HT1080 (cell line): ENCODE measurements at regions not wholly inside any gene's neighbourhood (a gene's known extent, or its start where the extent isn't known, plus 50 kb on each side); places are given as distances from the start of the nearest gene placed in this dataset.
"Not testable (repeated sequence)": the region's sequence is repeated elsewhere in the genome, so short reads cannot be mapped to it uniquely, and the experiment has no call there.

ENCODE experiments used
- DNase-seq: peaks from one replicate; pipeline ENCODE4 v3.0.0-alpha.2; 2015; ENCODE audit warnings: low read depth

DNA sequence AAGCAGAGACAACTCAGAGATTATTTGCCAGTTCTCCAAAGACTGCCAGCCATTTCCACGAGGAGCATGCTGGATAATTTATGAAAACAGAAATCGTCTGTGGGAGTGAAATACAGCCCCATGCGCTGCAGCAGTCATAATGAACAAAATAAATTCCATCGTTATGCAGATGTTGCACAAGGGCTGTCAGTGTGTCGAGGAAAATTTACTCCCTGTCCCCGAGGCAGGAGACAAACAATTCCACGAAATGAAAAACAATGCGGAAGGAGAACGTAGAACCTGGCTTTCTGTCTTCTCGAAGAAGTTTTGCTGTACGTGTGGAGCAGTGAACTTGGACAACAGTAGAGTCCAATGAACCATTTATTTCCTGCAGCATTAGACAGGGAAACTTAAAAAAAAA lies 399.4 kb downstream of the CD83 start:
- no peak for DNase-seq

- no peak for DNase-seq
Observed at GRCh38 chr6:14517516-14518105, 400.0 kb downstream of the CD83 start.

- DNase-seq: no peak
Observed at GRCh38 chr6:14518515-14519217, 401.1 kb downstream of the CD83 start.

- peak; percentile 49 for DNase-seq
Observed at GRCh38 chr6:14520029-14520428, 402.5 kb downstream of the CD83 start.

DNA sequence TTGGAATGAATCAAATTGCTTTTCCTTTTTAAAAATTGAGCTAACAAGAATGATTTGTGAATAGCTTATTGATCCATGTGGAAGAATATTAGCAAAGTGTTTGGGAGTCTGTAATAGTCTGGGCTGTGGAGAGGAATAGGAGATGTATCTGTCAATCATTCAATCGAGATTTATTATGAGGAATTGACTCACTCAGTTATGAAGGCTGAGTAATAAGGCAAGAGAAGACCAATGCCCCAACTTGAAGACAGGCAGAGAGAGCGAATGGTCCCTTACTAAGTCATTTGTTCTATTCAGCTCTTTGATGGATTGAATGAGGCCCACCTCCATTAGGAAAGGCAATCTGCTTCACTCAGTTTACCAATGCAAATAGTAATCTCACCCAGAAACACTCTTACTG lies 403.0 kb downstream of the CD83 start:
- DNase-seq: no peak

DNA sequence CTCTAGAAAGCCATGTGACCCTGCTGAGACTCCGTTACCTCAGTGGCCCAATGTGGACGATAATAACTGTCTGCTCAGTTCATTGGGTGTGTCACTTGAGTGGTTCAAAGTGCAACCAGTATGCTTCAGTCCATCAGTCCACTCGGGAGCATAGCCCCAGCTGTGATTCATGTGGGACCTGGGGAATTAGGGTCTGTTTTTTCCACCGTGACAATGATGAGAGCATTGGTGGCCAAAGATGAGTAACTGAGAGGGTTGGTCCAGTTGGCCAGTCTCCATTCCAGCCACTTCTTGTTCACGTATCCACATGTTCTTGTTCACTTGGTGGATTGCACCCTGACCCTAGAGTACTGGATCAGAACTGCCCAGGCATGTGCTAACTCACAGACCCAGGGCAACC lies 403.6 kb downstream of the CD83 start:
- no peak for DNase-seq

DNA sequence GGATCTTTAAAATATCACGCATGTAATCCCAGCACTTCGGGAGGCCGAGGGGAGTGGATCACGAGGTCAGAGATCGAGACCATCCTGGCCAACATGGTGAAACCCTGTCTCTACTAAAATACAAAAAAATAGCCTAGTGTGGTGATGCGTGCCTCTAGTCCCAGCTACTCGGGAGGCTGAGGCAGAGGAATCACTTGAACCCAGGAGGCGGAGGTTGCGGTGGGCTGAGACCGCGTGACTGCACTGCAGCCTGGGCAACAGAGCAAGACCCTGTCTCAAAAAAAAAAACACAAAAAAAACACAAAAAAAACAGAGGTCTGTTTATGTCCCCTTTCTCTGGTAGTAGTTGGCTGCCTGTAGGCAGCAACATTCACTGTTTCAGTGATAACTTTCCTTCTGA lies 404.3 kb downstream of the CD83 start:
- not testable (repeated sequence) for DNase-seq

DNA sequence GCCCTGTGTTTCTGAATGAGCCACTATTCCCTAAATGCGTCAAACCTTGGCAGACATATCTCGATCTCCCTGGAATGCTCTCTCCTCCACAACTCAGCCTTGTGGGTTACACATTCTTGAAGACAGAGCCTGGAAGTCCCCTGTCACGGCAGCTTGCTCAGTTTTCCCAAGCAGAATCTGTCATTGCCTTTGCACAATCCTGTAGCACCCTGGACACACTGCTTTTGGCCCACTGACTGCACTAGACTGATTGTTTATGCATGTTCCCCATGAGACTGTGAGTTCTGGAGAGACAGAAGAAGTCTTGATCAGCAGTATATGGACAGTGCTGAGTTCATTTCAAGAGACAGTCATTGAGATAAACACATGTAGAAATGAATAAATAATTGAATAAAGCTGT lies 406.7 kb downstream of the CD83 start:
- DNase-seq: no peak

DNA sequence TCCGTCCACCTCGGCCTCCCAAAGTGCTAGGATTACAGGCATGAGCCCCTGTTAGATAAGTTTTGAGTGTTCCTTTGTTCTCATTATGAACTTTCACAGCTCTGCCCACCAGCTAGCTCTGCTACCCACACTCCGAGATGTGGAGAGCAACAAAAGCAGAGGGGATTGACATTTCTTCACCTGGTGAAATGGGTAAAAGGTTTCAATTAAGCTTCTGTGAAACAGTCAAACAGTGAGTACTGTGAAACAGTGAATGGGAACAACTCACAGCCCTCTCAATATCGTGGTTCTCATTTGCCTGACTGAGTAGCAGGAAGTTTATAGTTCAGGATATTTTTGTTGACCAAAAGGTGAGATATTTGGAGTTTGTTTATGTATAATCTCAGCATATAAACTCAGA lies 412.8 kb downstream of the CD83 start:
- DNase-seq: no peak

DNA sequence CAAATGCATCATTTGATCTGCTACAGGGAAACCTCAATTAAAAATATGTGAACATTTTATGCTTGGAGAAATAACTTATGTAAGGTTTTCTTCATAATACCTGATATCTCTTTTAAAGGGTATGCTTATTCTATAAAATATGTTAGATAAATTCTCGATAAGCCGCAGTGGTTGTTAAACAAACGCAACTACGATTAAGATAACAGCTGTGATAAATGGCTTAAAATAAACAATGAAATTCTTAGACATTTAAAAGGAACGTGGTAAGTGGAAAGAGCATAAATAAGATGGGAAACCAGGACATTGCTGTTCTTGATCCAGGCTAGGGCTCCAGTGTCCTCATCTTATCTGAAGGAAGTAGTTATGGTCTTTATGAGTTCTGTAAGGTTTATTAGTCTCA lies 415.9 kb downstream of the CD83 start:
- no peak for DNase-seq

DNA sequence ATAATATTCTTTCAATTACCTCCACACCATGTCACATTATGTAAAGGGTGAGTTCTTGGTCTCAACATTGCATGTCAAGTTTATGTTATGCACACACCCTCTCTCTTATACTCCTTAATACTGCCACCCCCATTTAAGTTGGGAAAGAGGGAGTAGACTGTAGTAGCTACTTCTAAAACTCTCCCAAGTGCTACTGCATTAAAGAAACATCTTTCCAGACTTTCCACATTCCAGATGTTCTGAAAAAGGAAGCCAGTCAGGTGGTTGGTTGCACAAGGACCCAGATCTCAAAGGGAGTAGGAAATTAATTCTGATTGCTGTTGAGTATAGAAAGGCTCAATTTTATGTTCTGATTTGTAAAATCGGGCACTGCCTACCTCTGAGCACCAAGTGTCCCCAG lies 419.5 kb downstream of the CD83 start:
- no peak for DNase-seq

GRCh38 chr6:14540276-14540675 lies 422.7 kb downstream of the CD83 start:
- DNase-seq: peak; percentile 32

- no peak for DNase-seq
Observed at GRCh38 chr6:14540810-14541540, 423.4 kb downstream of the CD83 start.

DNA sequence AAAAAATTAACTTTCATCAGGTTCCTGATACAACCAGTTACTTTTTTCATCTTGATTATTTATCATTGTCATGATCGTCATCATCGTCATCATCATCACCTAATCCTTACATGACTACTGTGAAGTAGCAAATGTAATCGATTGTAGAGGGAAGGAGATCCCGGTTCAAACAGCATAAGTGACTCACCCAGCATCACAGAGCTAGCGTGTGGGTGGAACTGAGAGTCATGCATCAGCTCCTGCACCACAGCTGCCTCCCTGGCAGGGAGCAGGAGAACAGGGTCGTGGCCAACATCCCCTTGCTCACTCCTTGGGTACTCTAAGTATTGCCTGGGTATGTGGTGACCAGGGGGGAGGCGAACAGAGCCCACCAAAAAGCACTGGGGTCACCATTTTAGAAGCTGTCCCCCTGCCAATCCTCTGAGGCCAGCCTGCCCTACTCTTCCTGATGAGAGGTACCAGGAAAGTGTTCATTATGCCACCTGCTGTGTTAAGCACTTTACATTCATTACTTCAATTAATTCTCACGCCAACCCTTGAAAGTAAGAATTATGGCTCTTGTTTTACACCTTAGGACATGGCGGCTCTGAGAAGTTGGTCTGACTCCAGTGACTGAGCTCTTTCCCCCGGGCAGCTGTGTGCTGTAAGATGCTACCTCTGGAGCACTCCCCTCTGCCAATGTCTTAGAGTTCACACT lies 425.2 kb downstream of the CD83 start:
- DNase-seq: peak; percentile 43

DNA sequence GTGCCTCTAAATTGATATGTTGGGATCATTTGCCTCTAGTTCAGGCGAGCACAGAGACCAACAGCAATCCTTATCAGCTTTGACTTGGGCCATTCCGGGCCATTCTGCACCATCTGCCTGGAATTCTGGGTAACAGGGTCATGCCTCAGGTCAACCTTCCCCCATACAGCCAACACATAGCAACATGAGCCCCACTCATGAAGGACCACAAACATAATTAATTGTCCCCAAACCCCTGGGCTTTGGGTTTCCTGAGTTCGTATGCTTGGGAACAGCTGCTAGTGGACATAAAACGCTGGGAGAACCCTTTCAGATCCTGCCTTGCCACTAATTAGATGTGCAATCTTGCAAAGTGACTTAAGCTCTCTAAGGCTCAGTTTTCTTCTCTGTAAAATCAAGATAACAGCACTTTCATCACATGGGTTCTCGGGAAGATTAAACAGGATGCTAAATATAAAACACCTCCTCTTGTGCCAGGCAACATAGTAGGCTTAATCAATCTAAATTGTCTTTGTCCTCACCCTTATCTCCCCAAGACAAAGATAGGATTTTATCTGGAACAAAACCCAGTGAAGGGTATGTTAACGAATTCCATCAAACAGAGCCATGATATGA lies 426.5 kb downstream of the CD83 start:
- DNase-seq: no peak

DNA sequence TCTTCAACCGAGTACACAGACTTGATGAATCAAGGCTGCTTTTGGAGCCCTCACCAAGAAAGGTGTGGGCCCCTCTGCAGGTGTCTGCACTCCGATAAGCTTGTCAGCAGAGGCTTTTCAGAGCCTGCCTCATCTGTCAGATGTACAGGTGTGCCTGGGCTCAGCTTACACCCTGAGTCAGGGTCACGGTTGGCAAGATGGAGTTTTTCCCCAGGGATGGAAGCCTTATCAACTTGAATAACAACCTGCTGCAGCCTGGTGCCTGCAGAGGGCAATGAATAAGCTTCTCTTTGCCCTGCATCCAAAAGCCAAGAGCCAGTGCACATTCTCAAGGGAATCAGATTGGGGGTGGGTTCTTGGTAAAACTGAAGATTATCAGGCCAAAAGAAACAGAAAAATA lies 427.1 kb downstream of the CD83 start:
- no peak for DNase-seq

GRCh38 chr6:14545496-14545895 lies 427.9 kb downstream of the CD83 start:
- no peak for DNase-seq

- no peak for DNase-seq
Observed at GRCh38 chr6:14546036-14546435, 428.5 kb downstream of the CD83 start.

GRCh38 chr6:14547284-14547998 lies 429.9 kb downstream of the CD83 start:
- no peak for DNase-seq

- DNase-seq: no peak
Observed at GRCh38 chr6:14549304-14549770, 431.8 kb downstream of the CD83 start.

- DNase-seq: no peak
Observed at GRCh38 chr6:14549871-14550270, 432.3 kb downstream of the CD83 start.
